HEK293T (cell line): ENCODE measurements at regions not wholly inside any gene's neighbourhood (a gene's known extent, or its start where the extent isn't known, plus 50 kb on each side); places are given as distances from the start of the nearest gene placed in this dataset.

Experiments used
- ARNT ChIP-seq: fragments of 450-650 bp; IDR thresholded peaks from 2 replicates; pipeline ENCODE4 v1.6.1; 2017; ENCODE audit warnings: mild to moderate bottlenecking
- BHLHE40 ChIP-seq: fragments of 450-650 bp; IDR thresholded peaks from 2 replicates; pipeline ENCODE4 v1.6.1; 2016; ENCODE audit warnings: mild to moderate bottlenecking, moderate library complexity, borderline replicate concordance
- ELF4 ChIP-seq: fragments of 450-650 bp; IDR thresholded peaks from 2 replicates; pipeline ENCODE4 v1.6.1; 2017; ENCODE audit warnings: antibody characterized with exemption
- PKNOX1 ChIP-seq: fragments of 450-650 bp; IDR thresholded peaks from 2 replicates; pipeline ENCODE4 v1.6.1; 2016
- SP1 ChIP-seq: fragments of 450-650 bp; IDR thresholded peaks from 2 replicates; pipeline ENCODE4 v1.6.1; 2017
- SUZ12 ChIP-seq: fragments of 450-650 bp; IDR thresholded peaks from 2 replicates; pipeline ENCODE4 v1.6.1; 2016; ENCODE audit warnings: mild to moderate bottlenecking

DNA sequence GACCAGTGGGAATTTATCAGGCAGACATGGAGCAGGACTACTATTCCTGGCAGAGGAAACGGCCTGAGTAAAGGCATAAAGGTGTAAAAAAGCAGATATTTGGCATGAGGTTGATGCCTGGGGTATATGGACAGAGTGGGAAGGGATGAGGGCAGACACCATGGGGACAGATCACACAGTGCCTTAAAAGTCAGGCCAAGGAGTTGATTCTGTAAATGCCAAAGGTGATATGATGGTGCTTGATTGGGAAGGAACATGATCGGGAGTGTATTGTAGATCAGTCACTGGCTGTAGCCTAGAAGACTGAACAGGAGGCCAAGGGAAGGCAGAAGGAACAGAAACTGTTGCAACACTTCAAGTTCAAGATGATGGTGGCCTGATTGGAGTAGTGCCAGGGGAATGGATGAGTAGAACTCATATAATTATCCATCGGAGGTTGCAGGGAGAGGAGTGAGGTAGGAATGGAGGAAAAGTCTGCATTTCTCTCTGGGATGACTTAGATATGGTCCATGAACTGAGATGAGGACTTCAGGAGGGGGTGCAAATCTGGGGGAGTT lies 594.3 kb upstream of the KLF4 start:
- TF ChIP-seq BHLHE40 (no peak), ELF4 (no peak), SP1 (no peak), ARNT (no peak), SUZ12 (no peak), PKNOX1 (no peak)
